OCI-LY1 (cell line): ENCODE measurements at regions not wholly inside any gene's neighbourhood (a gene's known extent, or its start where the extent isn't known, plus 50 kb on each side); places are given as distances from the start of the nearest gene placed in this dataset.

ENCODE experiments used
- H2AFZ ChIP-seq: fragments of 200-600 bp; sonication (generic), shearing (Covaris generic); 2 replicates; pipeline ENCODE4 v1.6.0; 2014; ENCODE audit warnings: antibody characterized with exemption, mild to moderate bottlenecking, low read length
- H3F3A ChIP-seq: fragments of 200-600 bp; sonication (generic), shearing (Covaris generic); 2 replicates; pipeline ENCODE4 v1.6.0; 2014; ENCODE audit warnings: mild to moderate bottlenecking, antibody characterized with exemption, low read length, moderate library complexity; ENCODE audit not compliant: insufficient read depth
- H3K27ac ChIP-seq: fragments of 200-600 bp; sonication (generic); 2 replicates; pipeline ENCODE4 v1.5.1; 2014; ENCODE audit warnings: low read length, mixed run types, mild to moderate bottlenecking, low read depth; ENCODE audit not compliant: poor library complexity, severe bottlenecking
- H3K27me3 ChIP-seq: fragments of 200-600 bp; sonication (generic); 2 replicates; pipeline ENCODE4 v1.6.0; 2014; ENCODE audit warnings: antibody characterized with exemption, mild to moderate bottlenecking, low read length, moderate library complexity; ENCODE audit not compliant: insufficient read depth
- H3K36me3 ChIP-seq: fragments of 200-600 bp; sonication (generic); 2 replicates; pipeline ENCODE4 v1.6.1; 2014; ENCODE audit warnings: mild to moderate bottlenecking, antibody characterized with exemption, low read length, moderate library complexity, mixed read lengths; ENCODE audit not compliant: insufficient read depth
- H3K4me1 ChIP-seq: fragments of 200-600 bp; sonication (generic); 2 replicates; pipeline ENCODE4 v1.5.1; 2014; ENCODE audit warnings: mild to moderate bottlenecking, low read length, moderate library complexity; ENCODE audit not compliant: insufficient read depth, severe bottlenecking
- H3K4me2 ChIP-seq: fragments of 200-600 bp; sonication (generic), shearing (Covaris generic); 2 replicates; pipeline ENCODE4 v1.6.1; 2014; ENCODE audit warnings: low read length
- H3K4me3 ChIP-seq: fragments of 200-600 bp; sonication (generic); 2 replicates; pipeline ENCODE4 v1.5.1; 2014; ENCODE audit warnings: low read length, low read depth, mild to moderate bottlenecking, mixed read lengths; ENCODE audit not compliant: poor library complexity, severe bottlenecking
- H3K79me2 ChIP-seq: fragments of 200-600 bp; shearing (Covaris generic); 2 replicates; pipeline ENCODE4 v1.6.1; 2016; ENCODE audit warnings: mixed run types, low read length, mixed read lengths; ENCODE audit not compliant: insufficient read depth
- H3K9ac ChIP-seq: fragments of 200-600 bp; sonication (generic), shearing (Covaris generic); 2 replicates; pipeline ENCODE4 v1.6.1; 2014; ENCODE audit warnings: mild to moderate bottlenecking, low read length, mixed read lengths
- H3K9me2 ChIP-seq: fragments of 200-600 bp; sonication (generic), shearing (Covaris generic); 2 replicates; pipeline ENCODE4 v1.6.1; 2014; ENCODE audit warnings: low read depth, mild to moderate bottlenecking, low read length, mixed read lengths
- H3K9me3 ChIP-seq: fragments of 200-600 bp; shearing (Covaris generic); 2 replicates; pipeline ENCODE4 v1.6.1; 2014; ENCODE audit warnings: low read length, mixed read lengths
- H4K20me1 ChIP-seq: fragments of 200-600 bp; sonication (generic), shearing (Covaris generic); 2 replicates; pipeline ENCODE4 v1.6.0; 2016; ENCODE audit warnings: mild to moderate bottlenecking, low read length; ENCODE audit not compliant: insufficient read depth
- EZH2 ChIP-seq: fragments of 200-600 bp; sonication (generic), shearing (Covaris generic); IDR thresholded peaks from 2 replicates; pipeline ENCODE4 v1.8.0; 2017; ENCODE audit warnings: borderline replicate concordance, mixed run types, mild to moderate bottlenecking, antibody characterized with exemption, low read length, moderate library complexity, mixed read lengths
- TF ChIP-seq, protein P1 (sequence below): fragments of 200-600 bp; sonication (generic), shearing (Covaris generic); IDR thresholded peaks from 2 replicates; pipeline ENCODE4 v1.5.1; 2017; ENCODE audit warnings: mild to moderate bottlenecking, antibody characterized with exemption, low read length, moderate library complexity, mixed read lengths

DNA sequence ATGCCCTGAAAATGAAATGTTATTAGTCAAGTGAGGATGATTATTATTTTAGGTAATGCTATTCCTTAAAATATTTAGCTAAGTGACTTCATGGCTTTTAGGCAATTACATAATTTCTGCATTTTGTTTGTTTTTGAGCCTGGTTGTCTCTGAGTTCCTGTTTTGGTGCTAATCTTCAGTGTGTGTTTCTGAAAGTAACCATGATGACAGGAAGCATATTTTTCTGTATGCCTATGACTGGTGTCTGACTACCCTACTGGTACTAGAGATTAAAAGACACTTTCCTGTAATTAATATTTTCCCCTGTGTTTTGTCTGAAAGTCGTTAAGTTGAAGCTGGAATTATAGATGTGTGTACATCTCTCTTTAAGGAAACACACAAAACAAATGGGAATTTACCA, 295.0 kb upstream of the SPRED2 start:
- Histone ChIP-seq H3K4me1 (no peaks in the 10 kb centered on the region), H3K79me2 (no peaks in the 10 kb centered on the region), H3K9me3 (no peaks in the 10 kb centered on the region), H3K4me2 (no peak overlapping the region), H3K9ac (no peak overlapping the region), H3K36me3 (no peaks in the 10 kb centered on the region), H2AFZ (no peak overlapping the region), H3K4me3 (no peak overlapping the region), H3F3A (no peaks in the 10 kb centered on the region), H4K20me1 (no peaks in the 10 kb centered on the region), H3K9me2 (no peaks in the 10 kb centered on the region), H3K27ac (no peak overlapping the region), H3K27me3 (0 out of 2 replicates have a peak, but pooled peaks cover 2% of the 10 kb centered on the region)
- TF ChIP-seq, protein P1, sequence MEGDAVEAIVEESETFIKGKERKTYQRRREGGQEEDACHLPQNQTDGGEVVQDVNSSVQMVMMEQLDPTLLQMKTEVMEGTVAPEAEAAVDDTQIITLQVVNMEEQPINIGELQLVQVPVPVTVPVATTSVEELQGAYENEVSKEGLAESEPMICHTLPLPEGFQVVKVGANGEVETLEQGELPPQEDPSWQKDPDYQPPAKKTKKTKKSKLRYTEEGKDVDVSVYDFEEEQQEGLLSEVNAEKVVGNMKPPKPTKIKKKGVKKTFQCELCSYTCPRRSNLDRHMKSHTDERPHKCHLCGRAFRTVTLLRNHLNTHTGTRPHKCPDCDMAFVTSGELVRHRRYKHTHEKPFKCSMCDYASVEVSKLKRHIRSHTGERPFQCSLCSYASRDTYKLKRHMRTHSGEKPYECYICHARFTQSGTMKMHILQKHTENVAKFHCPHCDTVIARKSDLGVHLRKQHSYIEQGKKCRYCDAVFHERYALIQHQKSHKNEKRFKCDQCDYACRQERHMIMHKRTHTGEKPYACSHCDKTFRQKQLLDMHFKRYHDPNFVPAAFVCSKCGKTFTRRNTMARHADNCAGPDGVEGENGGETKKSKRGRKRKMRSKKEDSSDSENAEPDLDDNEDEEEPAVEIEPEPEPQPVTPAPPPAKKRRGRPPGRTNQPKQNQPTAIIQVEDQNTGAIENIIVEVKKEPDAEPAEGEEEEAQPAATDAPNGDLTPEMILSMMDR: no peak
- TF ChIP-seq EZH2: no peak

DNA sequence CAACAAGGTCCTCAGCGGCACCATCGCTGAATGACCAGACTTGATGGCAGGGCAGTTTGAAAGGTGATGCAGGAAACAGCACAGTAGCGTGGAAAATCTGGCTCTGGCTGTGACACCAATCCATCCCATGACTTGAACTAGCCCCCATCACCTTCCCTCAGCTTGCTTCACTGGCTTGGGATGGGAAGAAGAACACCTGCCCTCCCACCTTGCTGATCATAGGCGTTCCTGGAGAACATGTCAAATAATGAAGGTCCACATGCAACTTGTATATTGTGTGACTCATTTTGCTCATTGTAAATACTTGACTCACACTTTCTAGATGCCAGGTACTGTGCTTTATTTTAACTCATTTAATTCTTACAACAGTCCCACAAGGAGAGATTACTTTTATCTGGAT, 292.4 kb upstream of the SPRED2 start:
- Histone ChIP-seq H3K79me2 (no peaks in the 10 kb centered on the region), H3K27me3 (0 out of 2 replicates have a peak, but pooled peaks cover 2% of the 10 kb centered on the region), H3K9ac (no peak overlapping the region), H3K4me2 (no peak overlapping the region), H3K27ac (no peak overlapping the region), H3K4me1 (no peaks in the 10 kb centered on the region), H2AFZ (no peak overlapping the region), H3K4me3 (no peak overlapping the region), H3K9me3 (no peaks in the 10 kb centered on the region), H3F3A (no peaks in the 10 kb centered on the region), H4K20me1 (no peaks in the 10 kb centered on the region), H3K36me3 (no peaks in the 10 kb centered on the region), H3K9me2 (no peaks in the 10 kb centered on the region)
- TF ChIP-seq, protein P1: no peak
- no peak for TF ChIP-seq EZH2

DNA sequence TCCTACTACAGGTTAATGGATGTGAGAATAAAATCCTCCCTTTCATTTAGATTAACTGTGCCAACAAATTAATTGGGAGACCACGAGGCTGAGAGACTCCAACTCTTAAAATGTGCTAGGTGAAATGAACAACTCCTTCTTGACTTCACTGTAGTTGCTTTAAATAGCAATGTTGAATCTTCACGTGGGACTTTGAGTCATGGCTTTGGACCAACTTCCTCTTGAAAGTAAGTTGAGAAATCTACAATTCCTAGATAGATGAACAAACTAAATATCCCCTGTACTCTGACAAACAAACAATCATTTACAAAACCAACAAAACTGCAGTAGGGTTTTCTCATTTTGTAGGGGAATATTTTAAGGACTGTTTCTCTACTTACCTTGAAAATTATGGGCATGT, 291.9 kb upstream of the SPRED2 start:
- TF ChIP-seq EZH2: no peak
- TF ChIP-seq, protein P1: no peak
- Histone ChIP-seq H3K9me3 (no peaks in the 10 kb centered on the region), H3F3A (no peaks in the 10 kb centered on the region), H3K9me2 (no peaks in the 10 kb centered on the region), H3K4me3 (no peak overlapping the region), H3K27ac (no peak overlapping the region), H3K27me3 (0 out of 2 replicates have a peak, but pooled peaks cover 2% of the 10 kb centered on the region), H2AFZ (no peak overlapping the region), H3K79me2 (no peaks in the 10 kb centered on the region), H3K36me3 (no peaks in the 10 kb centered on the region), H3K9ac (no peak overlapping the region), H4K20me1 (no peaks in the 10 kb centered on the region), H3K4me1 (no peaks in the 10 kb centered on the region), H3K4me2 (no peak overlapping the region)
